ENCODE measurements at regions not wholly inside any gene's neighbourhood (a gene's known extent, or its start where the extent isn't known, plus 50 kb on each side); places are given as distances from the start of the nearest gene placed in this dataset.

DNA sequence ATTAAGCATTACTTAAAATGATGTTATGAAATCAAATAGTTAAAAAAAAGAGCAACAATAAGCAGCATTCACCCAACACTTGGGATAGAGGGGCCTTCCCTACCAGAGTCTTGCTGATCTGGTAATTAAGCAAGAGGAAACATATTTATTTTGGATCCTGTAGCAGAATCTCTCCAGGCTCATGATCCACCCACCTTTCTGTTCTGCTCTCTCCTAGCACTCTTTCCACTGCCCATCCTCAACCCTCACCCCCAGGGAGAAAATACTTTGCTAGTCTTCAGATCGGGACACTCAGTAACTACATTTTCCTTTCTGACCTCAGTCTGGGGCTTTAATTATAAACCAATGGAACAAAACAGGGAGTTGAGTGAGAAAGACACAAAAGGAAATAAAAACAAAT lies 1541.9 kb downstream of the AACS start (continued):
- TF ChIP-seq, protein P1, sequence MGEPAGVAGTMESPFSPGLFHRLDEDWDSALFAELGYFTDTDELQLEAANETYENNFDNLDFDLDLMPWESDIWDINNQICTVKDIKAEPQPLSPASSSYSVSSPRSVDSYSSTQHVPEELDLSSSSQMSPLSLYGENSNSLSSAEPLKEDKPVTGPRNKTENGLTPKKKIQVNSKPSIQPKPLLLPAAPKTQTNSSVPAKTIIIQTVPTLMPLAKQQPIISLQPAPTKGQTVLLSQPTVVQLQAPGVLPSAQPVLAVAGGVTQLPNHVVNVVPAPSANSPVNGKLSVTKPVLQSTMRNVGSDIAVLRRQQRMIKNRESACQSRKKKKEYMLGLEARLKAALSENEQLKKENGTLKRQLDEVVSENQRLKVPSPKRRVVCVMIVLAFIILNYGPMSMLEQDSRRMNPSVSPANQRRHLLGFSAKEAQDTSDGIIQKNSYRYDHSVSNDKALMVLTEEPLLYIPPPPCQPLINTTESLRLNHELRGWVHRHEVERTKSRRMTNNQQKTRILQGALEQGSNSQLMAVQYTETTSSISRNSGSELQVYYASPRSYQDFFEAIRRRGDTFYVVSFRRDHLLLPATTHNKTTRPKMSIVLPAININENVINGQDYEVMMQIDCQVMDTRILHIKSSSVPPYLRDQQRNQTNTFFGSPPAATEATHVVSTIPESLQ (CRISPR knock-in tag; IDR thresholded peaks at IDR 0.05) = no peak
- TF ChIP-seq, protein P2, sequence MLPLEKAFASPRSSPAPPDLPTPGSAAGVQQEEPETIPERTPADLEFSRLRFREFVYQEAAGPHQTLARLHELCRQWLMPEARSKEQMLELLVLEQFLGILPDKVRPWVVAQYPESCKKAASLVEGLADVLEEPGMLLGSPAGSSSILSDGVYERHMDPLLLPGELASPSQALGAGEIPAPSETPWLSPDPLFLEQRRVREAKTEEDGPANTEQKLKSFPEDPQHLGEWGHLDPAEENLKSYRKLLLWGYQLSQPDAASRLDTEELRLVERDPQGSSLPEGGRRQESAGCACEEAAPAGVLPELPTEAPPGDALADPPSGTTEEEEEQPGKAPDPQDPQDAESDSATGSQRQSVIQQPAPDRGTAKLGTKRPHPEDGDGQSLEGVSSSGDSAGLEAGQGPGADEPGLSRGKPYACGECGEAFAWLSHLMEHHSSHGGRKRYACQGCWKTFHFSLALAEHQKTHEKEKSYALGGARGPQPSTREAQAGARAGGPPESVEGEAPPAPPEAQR (CRISPR knock-in tag; IDR thresholded peaks at IDR 0.05) = no peak
- TF ChIP-seq, protein P3, sequence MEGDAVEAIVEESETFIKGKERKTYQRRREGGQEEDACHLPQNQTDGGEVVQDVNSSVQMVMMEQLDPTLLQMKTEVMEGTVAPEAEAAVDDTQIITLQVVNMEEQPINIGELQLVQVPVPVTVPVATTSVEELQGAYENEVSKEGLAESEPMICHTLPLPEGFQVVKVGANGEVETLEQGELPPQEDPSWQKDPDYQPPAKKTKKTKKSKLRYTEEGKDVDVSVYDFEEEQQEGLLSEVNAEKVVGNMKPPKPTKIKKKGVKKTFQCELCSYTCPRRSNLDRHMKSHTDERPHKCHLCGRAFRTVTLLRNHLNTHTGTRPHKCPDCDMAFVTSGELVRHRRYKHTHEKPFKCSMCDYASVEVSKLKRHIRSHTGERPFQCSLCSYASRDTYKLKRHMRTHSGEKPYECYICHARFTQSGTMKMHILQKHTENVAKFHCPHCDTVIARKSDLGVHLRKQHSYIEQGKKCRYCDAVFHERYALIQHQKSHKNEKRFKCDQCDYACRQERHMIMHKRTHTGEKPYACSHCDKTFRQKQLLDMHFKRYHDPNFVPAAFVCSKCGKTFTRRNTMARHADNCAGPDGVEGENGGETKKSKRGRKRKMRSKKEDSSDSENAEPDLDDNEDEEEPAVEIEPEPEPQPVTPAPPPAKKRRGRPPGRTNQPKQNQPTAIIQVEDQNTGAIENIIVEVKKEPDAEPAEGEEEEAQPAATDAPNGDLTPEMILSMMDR (IDR thresholded peaks at IDR 0.05) = no peak
- no peak for TF ChIP-seq ZNF232 (CRISPR knock-in tag; IDR thresholded peaks at IDR 0.05)
- TF ChIP-seq SOX15 (CRISPR knock-in tag; IDR thresholded peaks at IDR 0.05) = no peak
- TF ChIP-seq ZNF219 (CRISPR knock-in tag; IDR thresholded peaks at IDR 0.05; ENCODE audit: borderline replicate concordance) = no peak

DNA sequence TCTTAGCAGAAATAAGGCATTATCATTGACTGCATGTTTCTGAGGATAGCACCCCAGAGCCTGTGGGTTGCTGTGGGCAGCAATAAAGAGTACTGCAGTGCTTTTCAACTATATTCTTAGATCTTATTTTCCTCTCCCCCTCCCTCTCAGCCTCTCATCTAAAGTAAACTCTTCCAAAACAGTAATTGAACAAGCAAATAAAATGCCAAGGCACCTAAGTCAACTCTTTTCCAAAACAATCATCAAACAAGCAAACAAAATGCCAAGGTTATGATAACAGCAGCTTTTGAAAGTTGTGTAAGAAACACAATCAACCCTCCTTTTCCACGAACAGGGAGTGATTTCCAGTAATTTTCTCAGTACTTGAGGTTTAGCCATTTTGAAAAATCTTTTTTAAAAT lies 1542.6 kb downstream of the AACS start:
- Mint-ChIP-seq H3K27ac (no peak overlapping the region), H3K27me3 (ENCODE audit: low read depth) (peaks cover 3% of the 10 kb centered on the region), H3K4me1 (no peaks in the 10 kb centered on the region), H3K36me3 (peaks cover 53% of the 10 kb centered on the region), H3K4me3 (no peak overlapping the region), H3K9me3 (peaks cover 79% of the 10 kb centered on the region)
- ATAC-seq = no peak
- ChIA-PET POLR2A (no interaction called here), CTCF (no interaction called here)
- TF ChIP-seq SP1 (CRISPR knock-in tag; conservative IDR thresholded peaks at IDR 0.05) = no peak
- no peak for DNase-seq (ENCODE audit: low spot score)

DNA sequence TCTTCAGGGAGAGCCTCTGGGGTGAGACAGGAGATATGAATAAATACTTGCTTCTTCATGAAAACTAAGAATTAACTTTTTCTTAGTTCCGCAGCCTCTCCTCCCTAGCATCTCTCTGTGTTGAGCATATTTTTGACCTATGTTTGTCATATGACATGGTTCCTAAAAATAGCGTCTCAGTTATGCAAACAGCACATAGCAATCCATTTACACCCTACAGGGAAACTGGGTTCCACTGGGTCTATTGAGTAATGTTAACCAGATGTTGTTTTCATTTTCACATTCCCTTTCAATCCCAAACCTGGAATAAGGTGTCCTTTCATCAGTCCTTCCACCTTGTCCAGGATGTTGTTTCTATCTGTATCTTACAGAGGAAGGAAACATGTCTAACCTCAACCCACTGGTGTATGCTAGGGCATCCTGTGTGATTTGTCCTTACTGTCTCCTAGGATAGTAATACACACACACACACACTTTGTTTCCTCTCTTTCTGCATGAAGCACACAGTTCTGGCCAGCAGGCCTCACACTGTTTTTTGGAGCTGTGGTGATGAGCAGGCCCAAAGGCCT lies 1543.5 kb downstream of the AACS start:
- POLR2A ChIA-PET = no interaction called here
- peaks cover 3% of the 10 kb centered on the region for H3K27me3 Mint-ChIP-seq (ENCODE audit: low read depth)
- no peaks in the 10 kb centered on the region for H3K4me1 Mint-ChIP-seq
- H3K4me3 Mint-ChIP-seq = no peak overlapping the region
- H3K36me3 Mint-ChIP-seq = peaks cover 55% of the 10 kb centered on the region
- CTCF ChIA-PET = no interaction called here
- H3K27ac Mint-ChIP-seq = no peak overlapping the region
- peaks cover 83% of the 10 kb centered on the region for H3K9me3 Mint-ChIP-seq
- DNase-seq (ENCODE audit: low spot score) (no peak), ATAC-seq (no peak)
- no peak for TF ChIP-seq MXD4 (CRISPR knock-in tag; IDR thresholded peaks at IDR 0.05; ENCODE audit: borderline replicate concordance)
- TF ChIP-seq, protein P4, sequence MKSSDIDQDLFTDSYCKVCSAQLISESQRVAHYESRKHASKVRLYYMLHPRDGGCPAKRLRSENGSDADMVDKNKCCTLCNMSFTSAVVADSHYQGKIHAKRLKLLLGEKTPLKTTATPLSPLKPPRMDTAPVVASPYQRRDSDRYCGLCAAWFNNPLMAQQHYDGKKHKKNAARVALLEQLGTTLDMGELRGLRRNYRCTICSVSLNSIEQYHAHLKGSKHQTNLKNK (CRISPR knock-in tag; IDR thresholded peaks at IDR 0.05) = no peak
- no peak for TF ChIP-seq HMGA2 (CRISPR knock-in tag; IDR thresholded peaks at IDR 0.05)
- no peak for TF ChIP-seq NR2C2 (CRISPR knock-in tag; IDR thresholded peaks at IDR 0.05)
- TF ChIP-seq, protein P5, sequence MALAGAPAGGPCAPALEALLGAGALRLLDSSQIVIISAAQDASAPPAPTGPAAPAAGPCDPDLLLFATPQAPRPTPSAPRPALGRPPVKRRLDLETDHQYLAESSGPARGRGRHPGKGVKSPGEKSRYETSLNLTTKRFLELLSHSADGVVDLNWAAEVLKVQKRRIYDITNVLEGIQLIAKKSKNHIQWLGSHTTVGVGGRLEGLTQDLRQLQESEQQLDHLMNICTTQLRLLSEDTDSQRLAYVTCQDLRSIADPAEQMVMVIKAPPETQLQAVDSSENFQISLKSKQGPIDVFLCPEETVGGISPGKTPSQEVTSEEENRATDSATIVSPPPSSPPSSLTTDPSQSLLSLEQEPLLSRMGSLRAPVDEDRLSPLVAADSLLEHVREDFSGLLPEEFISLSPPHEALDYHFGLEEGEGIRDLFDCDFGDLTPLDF (CRISPR knock-in tag; IDR thresholded peaks at IDR 0.05) = no peak
- no peak for TF ChIP-seq ZNF263 (CRISPR knock-in tag; IDR thresholded peaks at IDR 0.05; ENCODE audit: low read depth)
- TF ChIP-seq, protein P6, sequence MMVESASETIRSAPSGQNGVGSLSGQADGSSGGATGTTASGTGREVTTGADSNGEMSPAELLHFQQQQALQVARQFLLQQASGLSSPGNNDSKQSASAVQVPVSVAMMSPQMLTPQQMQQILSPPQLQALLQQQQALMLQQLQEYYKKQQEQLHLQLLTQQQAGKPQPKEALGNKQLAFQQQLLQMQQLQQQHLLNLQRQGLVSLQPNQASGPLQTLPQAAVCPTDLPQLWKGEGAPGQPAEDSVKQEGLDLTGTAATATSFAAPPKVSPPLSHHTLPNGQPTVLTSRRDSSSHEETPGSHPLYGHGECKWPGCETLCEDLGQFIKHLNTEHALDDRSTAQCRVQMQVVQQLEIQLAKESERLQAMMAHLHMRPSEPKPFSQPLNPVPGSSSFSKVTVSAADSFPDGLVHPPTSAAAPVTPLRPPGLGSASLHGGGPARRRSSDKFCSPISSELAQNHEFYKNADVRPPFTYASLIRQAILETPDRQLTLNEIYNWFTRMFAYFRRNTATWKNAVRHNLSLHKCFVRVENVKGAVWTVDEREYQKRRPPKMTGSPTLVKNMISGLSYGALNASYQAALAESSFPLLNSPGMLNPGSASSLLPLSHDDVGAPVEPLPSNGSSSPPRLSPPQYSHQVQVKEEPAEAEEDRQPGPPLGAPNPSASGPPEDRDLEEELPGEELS (CRISPR knock-in tag; IDR thresholded peaks at IDR 0.05) = no peak
- TF ChIP-seq, protein P7, sequence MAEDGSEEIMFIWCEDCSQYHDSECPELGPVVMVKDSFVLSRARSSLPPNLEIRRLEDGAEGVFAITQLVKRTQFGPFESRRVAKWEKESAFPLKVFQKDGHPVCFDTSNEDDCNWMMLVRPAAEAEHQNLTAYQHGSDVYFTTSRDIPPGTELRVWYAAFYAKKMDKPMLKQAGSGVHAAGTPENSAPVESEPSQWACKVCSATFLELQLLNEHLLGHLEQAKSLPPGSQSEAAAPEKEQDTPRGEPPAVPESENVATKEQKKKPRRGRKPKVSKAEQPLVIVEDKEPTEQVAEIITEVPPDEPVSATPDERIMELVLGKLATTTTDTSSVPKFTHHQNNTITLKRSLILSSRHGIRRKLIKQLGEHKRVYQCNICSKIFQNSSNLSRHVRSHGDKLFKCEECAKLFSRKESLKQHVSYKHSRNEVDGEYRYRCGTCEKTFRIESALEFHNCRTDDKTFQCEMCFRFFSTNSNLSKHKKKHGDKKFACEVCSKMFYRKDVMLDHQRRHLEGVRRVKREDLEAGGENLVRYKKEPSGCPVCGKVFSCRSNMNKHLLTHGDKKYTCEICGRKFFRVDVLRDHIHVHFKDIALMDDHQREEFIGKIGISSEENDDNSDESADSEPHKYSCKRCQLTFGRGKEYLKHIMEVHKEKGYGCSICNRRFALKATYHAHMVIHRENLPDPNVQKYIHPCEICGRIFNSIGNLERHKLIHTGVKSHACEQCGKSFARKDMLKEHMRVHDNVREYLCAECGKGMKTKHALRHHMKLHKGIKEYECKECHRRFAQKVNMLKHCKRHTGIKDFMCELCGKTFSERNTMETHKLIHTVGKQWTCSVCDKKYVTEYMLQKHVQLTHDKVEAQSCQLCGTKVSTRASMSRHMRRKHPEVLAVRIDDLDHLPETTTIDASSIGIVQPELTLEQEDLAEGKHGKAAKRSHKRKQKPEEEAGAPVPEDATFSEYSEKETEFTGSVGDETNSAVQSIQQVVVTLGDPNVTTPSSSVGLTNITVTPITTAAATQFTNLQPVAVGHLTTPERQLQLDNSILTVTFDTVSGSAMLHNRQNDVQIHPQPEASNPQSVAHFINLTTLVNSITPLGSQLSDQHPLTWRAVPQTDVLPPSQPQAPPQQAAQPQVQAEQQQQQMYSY (CRISPR knock-in tag; IDR thresholded peaks at IDR 0.05) = no peak
- TF ChIP-seq, protein P8, sequence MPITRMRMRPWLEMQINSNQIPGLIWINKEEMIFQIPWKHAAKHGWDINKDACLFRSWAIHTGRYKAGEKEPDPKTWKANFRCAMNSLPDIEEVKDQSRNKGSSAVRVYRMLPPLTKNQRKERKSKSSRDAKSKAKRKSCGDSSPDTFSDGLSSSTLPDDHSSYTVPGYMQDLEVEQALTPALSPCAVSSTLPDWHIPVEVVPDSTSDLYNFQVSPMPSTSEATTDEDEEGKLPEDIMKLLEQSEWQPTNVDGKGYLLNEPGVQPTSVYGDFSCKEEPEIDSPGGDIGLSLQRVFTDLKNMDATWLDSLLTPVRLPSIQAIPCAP (CRISPR knock-in tag; IDR thresholded peaks at IDR 0.05) = no peak
- TF ChIP-seq ETV6 (CRISPR knock-in tag; IDR thresholded peaks at IDR 0.05) = no peak
- TF ChIP-seq, protein P9, sequence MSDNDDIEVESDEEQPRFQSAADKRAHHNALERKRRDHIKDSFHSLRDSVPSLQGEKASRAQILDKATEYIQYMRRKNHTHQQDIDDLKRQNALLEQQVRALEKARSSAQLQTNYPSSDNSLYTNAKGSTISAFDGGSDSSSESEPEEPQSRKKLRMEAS (CRISPR knock-in tag; IDR thresholded peaks at IDR 0.05) = no peak
- TF ChIP-seq, protein P10, sequence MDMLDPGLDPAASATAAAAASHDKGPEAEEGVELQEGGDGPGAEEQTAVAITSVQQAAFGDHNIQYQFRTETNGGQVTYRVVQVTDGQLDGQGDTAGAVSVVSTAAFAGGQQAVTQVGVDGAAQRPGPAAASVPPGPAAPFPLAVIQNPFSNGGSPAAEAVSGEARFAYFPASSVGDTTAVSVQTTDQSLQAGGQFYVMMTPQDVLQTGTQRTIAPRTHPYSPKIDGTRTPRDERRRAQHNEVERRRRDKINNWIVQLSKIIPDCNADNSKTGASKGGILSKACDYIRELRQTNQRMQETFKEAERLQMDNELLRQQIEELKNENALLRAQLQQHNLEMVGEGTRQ (CRISPR knock-in tag; IDR thresholded peaks at IDR 0.05) = no peak
